Parathyroid adenoma (tissue), 2 donors: ENCODE measurements at regions not wholly inside any gene's neighbourhood (a gene's known extent, or its start where the extent isn't known, plus 50 kb on each side); places are given as distances from the start of the nearest gene placed in this dataset.
"Not testable (repeated sequence)": the region's sequence is repeated elsewhere in the genome, so short reads cannot be mapped to it uniquely, and the experiment has no call there.

Experiments used
- H2AFZ ChIP-seq: fragments of 300-600 bp; sonication (generic); one replicate; pipeline ENCODE4 v1.7.0; 2017; ENCODE audit warnings: antibody characterized with exemption, mild to moderate bottlenecking
- H3K27ac ChIP-seq: fragments of 300-600 bp; sonication (generic); one replicate; pipeline ENCODE4 v1.7.0; 2017
- H3K27me3 ChIP-seq: fragments of 300-600 bp; sonication (generic); one replicate; pipeline ENCODE4 v1.7.0; 2017; ENCODE audit warnings: low read length; ENCODE audit not compliant: control insufficient read depth, insufficient read depth
- H3K36me3 ChIP-seq: fragments of 300-600 bp; sonication (generic); one replicate; pipeline ENCODE4 v1.7.0; 2017; ENCODE audit warnings: low read length; ENCODE audit not compliant: control insufficient read depth, insufficient read depth
- H3K4me1 ChIP-seq: fragments of 300-600 bp; sonication (generic); one replicate; pipeline ENCODE4 v1.7.0; 2017; ENCODE audit warnings: control low read depth
- H3K4me2 ChIP-seq: fragments of 300-600 bp; sonication (generic); one replicate; pipeline ENCODE4 v1.7.0; 2017; ENCODE audit warnings: low read length
- H3K4me3 ChIP-seq: fragments of 300-600 bp; sonication (generic); one replicate; pipeline ENCODE4 v1.7.0; 2017; ENCODE audit warnings: low read depth, low read length
- H3K79me2 ChIP-seq: fragments of 300-600 bp; sonication (generic); one replicate; pipeline ENCODE4 v1.7.0; 2017; ENCODE audit warnings: control low read depth
- H3K9ac ChIP-seq: fragments of 300-600 bp; sonication (generic); one replicate; pipeline ENCODE4 v1.7.0; 2017; ENCODE audit warnings: mild to moderate bottlenecking
- H3K9me3 ChIP-seq: fragments of 300-600 bp; sonication (generic); one replicate; pipeline ENCODE4 v1.7.0; 2017; ENCODE audit warnings: low read length; ENCODE audit not compliant: control insufficient read depth
- TF ChIP-seq, protein P1 (sequence below): fragments of 300-600 bp; sonication (generic); IDR thresholded peaks from one replicate; pipeline ENCODE4 v1.7.0; 2017; ENCODE audit warnings: antibody characterized with exemption, mild to moderate bottlenecking
- donor health status: primary hyperparathyroidism.

DNA sequence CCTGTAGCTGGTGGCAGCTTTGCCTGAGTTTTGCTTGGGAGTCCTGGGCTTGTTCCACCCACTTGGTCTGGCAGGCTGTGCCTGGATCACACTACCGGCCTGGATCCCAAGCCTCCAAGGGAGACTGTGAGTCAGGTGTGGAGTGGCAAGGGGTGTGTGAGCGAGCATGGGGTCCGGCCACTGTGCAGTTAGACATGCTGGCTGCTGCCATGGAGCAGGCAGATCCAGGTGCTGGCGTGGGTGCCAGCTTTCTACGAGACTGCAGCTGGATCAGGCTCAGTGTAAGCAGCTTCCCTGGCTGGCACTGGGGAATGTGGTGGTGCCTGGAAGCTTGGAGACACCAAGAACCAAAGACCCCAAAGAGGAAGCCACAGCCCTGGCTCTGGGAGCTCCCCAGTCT is 102.0 kb upstream of the BNIP2 start:
- H3K4me1 ChIP-seq, result no peaks in the 10 kb centered on the region
- H3K79me2 ChIP-seq, result no peaks in the 10 kb centered on the region
- no peaks in the 10 kb centered on the region for H3K27me3 ChIP-seq
- H3K4me2 ChIP-seq, result no peak overlapping the region
- H3K9me3 ChIP-seq, result no peaks in the 10 kb centered on the region
- TF ChIP-seq, protein P1, sequence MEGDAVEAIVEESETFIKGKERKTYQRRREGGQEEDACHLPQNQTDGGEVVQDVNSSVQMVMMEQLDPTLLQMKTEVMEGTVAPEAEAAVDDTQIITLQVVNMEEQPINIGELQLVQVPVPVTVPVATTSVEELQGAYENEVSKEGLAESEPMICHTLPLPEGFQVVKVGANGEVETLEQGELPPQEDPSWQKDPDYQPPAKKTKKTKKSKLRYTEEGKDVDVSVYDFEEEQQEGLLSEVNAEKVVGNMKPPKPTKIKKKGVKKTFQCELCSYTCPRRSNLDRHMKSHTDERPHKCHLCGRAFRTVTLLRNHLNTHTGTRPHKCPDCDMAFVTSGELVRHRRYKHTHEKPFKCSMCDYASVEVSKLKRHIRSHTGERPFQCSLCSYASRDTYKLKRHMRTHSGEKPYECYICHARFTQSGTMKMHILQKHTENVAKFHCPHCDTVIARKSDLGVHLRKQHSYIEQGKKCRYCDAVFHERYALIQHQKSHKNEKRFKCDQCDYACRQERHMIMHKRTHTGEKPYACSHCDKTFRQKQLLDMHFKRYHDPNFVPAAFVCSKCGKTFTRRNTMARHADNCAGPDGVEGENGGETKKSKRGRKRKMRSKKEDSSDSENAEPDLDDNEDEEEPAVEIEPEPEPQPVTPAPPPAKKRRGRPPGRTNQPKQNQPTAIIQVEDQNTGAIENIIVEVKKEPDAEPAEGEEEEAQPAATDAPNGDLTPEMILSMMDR, result no peak
- H3K27ac ChIP-seq, result no peak overlapping the region
- H3K9ac ChIP-seq, result no peak overlapping the region
- H3K36me3 ChIP-seq, result no peaks in the 10 kb centered on the region
- no peak overlapping the region for H3K4me3 ChIP-seq
- no peak overlapping the region for H2AFZ ChIP-seq

DNA sequence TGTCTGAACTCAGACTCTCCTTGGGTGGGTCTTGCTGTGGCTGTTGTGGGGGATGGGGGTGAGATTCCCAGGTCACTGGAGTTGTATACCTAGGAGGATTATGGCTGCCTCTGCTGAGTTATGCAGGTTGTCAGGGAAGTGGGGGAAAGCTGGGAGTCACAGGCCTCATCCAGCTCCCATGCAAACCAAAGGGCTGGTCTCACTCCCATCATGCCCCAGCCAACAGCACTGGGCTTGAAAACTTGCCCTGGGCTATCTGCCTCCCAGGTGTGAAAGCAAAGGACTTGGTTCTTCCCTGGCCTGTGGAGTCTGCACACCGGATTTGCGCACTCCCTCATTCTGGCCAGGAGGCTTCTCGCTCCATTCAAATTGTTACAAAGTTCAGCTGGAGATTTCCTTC is 97.3 kb upstream of the BNIP2 start:
- H3K4me2 ChIP-seq, H3K9me3 ChIP-seq, H3K4me3 ChIP-seq, H3K4me1 ChIP-seq, H3K9ac ChIP-seq, H3K27ac ChIP-seq, H2AFZ ChIP-seq, H3K79me2 ChIP-seq, H3K27me3 ChIP-seq, H3K36me3 ChIP-seq: not testable (repeated sequence)

DNA sequence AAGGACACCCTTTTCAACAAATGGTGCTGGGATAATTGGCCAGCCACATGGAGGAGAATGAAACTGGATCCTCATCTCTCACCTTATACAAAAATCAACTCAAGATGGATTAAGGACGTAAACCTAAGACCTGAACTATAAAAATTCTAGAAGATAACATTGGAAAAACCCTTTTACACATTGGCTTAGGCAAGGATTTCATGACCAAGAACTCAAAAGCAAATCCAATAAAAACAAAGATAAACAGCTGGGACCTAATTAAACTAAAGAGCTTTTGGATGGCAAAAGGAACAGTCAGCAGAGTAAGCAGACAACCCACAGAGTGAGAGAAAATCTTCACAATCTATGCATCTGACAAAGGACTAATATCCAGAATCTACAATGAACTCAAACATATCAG is 96.9 kb upstream of the BNIP2 start:
- not testable (repeated sequence) for H3K79me2 ChIP-seq, H3K36me3 ChIP-seq, H3K4me1 ChIP-seq, H3K4me3 ChIP-seq, H3K27me3 ChIP-seq, H3K9me3 ChIP-seq, H3K4me2 ChIP-seq, H2AFZ ChIP-seq, H3K27ac ChIP-seq, H3K9ac ChIP-seq

DNA sequence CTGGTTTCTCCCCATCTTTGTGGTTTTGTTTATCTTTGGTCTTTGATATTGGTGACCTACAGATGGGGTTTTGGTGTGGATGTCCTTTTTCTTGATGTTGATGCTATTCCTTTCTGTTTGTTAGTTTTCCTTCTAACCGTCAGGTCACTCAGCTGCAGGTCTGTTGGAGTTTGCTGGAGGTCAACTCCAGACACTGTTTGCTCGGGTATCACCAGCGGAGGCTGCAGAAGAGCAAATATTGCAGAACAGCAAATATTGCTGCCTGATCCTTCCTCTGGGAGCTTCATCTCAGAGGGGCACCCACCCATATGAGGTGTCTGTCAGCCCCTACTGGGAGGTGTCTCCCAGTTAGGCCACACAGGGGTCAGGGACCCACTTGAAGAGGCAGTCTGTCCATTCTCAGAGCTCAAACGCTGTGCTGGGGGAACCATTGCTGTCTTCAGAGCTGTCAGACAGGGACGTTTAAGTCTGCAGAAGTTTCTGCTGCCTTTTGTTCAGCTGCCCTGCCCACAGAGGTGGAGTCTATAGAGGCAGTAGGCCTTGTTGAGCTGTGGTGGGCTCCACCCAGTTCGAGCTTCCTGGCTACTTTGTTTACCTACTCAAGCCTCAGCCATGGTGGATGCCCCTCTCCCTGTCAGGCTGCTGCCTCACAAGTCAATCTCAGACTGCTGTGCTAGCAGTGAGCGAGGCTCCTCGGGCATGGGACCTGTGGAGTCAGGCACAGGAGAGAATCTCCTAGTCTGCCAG is 94.8 kb upstream of the BNIP2 start:
- H3K4me2 ChIP-seq, H3K4me3 ChIP-seq, H2AFZ ChIP-seq, H3K79me2 ChIP-seq, H3K27me3 ChIP-seq, H3K9me3 ChIP-seq, H3K27ac ChIP-seq, H3K4me1 ChIP-seq, H3K9ac ChIP-seq, H3K36me3 ChIP-seq: not testable (repeated sequence)

DNA sequence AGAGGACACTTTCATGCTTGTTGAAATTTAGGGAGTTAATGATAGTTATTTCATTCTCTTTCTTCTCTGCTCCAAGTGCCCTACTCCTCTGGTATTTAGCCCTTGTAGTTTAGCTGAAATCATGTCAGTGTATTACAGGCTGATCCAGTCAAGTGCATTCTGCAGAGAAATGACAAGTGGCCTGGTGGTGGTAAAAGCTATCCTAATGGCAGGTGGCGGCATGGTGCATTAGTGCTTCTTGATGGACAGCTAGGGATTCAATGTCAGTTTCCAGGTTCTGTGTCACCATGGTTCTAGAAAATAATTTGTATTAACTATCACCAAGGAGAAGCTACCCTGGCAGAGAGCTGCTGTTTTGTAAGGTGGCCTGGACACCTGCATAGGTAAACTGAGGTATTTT is 90.0 kb upstream of the BNIP2 start:
- no peak overlapping the region for H3K4me3 ChIP-seq
- H3K4me2 ChIP-seq, result no peak overlapping the region
- H3K79me2 ChIP-seq, result no peaks in the 10 kb centered on the region
- no peak overlapping the region for H3K27ac ChIP-seq
- no peaks in the 10 kb centered on the region for H3K36me3 ChIP-seq
- H3K9ac ChIP-seq, result no peak overlapping the region
- TF ChIP-seq, protein P1, result no peak
- H3K9me3 ChIP-seq, result no peaks in the 10 kb centered on the region
- H3K4me1 ChIP-seq, result no peaks in the 10 kb centered on the region
- no peak overlapping the region for H2AFZ ChIP-seq
- H3K27me3 ChIP-seq, result no peaks in the 10 kb centered on the region

DNA sequence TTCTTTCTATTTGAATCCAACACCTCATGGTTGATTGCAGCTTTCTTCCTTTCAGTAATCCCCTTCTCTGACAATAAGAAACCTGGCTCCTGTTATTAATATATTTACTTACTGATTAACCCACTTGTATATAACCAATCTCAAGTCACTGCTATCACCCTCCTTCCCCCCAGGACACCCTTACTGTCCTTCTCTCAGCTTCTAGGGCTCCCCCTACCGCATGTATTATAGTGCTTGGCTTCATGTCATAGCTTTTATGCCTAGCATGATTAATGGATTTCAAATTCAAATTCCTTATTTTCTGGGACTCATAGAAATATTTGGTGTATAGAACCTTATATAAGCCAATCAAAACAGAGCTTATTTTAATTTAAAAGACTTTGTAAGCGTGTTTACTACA is 75.7 kb upstream of the BNIP2 start:
- Histone ChIP-seq H3K9ac (no peak overlapping the region), H3K79me2 (no peaks in the 10 kb centered on the region), H3K9me3 (no peaks in the 10 kb centered on the region), H3K4me1 (no peaks in the 10 kb centered on the region), H2AFZ (no peak overlapping the region), H3K4me2 (no peak overlapping the region), H3K4me3 (no peak overlapping the region), H3K27ac (no peak overlapping the region), H3K27me3 (no peaks in the 10 kb centered on the region), H3K36me3 (no peaks in the 10 kb centered on the region)
- TF ChIP-seq, protein P1, result no peak
